KOPT-K1 (cell line): ENCODE measurements at regions not wholly inside any gene's neighbourhood (a gene's known extent, or its start where the extent isn't known, plus 50 kb on each side); places are given as distances from the start of the nearest gene placed in this dataset.

Source experiments
- H3K27ac ChIP-seq: fragments of 200-600 bp; sonication (generic); 2 replicates; pipeline ENCODE4 v1.5.1; 2016; ENCODE audit warnings: antibody characterized with exemption, mild to moderate bottlenecking, low read depth, low read length; ENCODE audit not compliant: poor library complexity, severe bottlenecking
- H3K36me3 ChIP-seq: fragments of 200-600 bp; sonication (generic); 2 replicates; pipeline ENCODE4 v1.5.1; 2017; ENCODE audit warnings: antibody characterized with exemption, mild to moderate bottlenecking, low read length, moderate library complexity; ENCODE audit not compliant: insufficient read depth
- H3K9me3 ChIP-seq: fragments of 200-600 bp; sonication (generic); 2 replicates; pipeline ENCODE4 v1.5.1; 2017; ENCODE audit warnings: antibody characterized with exemption, low read length, mild to moderate bottlenecking; ENCODE audit not compliant: insufficient read depth, poor library complexity, severe bottlenecking

- H3K9me3 ChIP-seq: no peaks in the 10 kb centered on the region
- H3K27ac ChIP-seq: no peak overlapping the region
- H3K36me3 ChIP-seq: no peaks in the 10 kb centered on the region
Measured at GRCh38 chr3:124172283-124172682, 180.4 kb upstream of the ROPN1 start.

- Histone ChIP-seq H3K9me3 (no peaks in the 10 kb centered on the region), H3K27ac (no peak overlapping the region), H3K36me3 (no peaks in the 10 kb centered on the region)
Measured at GRCh38 chr3:124172816-124173215, 180.9 kb upstream of the ROPN1 start.

GRCh38 chr3:124174476-124174875 lies 182.6 kb upstream of the ROPN1 start:
- no peaks in the 10 kb centered on the region for H3K9me3 ChIP-seq
- H3K36me3 ChIP-seq: no peaks in the 10 kb centered on the region
- no peak overlapping the region for H3K27ac ChIP-seq

DNA sequence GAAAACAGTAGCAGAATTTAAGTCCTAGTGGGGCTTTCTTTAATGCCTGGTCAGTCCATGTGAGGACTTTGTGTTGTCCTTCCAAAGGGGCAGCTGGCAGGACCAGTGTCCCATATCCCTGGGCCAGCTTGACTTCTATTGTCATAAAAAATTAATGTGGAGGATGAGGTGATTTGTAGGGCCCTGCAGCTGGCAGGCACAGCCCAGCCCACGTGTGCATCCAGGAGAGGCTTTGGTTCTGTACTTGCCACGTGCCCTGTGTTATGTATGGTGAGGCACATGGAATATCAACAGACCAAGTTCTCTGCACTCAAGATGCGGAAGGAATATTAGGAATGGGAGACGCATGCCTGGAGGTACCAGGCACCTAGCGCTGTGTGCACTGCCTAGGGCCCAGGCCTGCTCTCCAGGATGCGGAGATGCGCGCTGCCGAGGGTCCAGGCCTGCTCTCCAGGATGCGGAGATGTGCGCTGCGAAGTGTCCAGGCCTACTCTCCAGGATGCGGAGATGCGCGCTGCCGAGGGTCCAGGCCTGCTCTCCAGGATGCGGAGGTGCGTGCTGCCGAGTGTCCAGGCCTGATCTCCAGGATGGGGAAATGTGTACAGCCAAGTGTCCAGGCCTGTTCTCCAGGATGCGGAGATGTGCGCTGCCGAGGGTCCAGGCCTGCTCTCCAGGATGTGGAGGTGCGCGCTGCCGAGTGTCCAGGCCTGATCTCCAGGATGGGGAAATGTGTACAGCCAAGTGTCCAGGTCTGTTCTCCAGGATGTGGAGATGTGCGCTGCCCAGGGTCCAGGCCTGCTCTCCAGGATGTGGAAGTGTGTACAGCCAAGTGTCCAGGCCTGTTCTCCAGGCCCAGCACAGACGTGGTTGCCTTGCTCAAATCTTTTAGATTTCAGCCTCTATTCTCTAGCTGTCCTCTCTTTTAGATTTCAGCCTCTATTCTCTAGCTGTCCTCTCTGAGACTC lies 183.3 kb upstream of the ROPN1 start:
- Histone ChIP-seq H3K36me3 (no peaks in the 10 kb centered on the region), H3K9me3 (no peaks in the 10 kb centered on the region), H3K27ac (no peak overlapping the region)

- H3K9me3 ChIP-seq: no peaks in the 10 kb centered on the region
- H3K36me3 ChIP-seq: no peaks in the 10 kb centered on the region
- no peak overlapping the region for H3K27ac ChIP-seq
Measured at GRCh38 chr3:124177071-124177470, 185.1 kb upstream of the ROPN1 start.

DNA sequence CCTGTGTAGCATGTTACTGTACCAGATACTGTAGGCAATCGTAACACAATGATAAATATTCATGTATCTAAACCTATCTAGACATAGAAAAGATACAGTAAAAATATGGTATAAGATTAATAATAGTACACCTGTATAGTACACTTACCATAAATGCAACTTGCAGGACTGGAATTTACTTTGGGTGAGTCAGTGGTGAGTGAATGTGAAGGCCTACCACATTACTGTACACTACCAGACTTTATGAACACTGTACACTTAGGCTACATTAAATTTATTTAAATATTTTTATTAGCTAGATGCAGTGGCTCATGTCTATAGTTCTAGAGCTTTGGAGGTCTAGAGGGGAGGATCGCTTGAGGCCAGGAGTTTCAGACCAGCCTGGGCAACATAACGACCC lies 186.6 kb upstream of the ROPN1 start:
- H3K27ac ChIP-seq: no peak overlapping the region
- no peaks in the 10 kb centered on the region for H3K36me3 ChIP-seq
- H3K9me3 ChIP-seq: no peaks in the 10 kb centered on the region

DNA sequence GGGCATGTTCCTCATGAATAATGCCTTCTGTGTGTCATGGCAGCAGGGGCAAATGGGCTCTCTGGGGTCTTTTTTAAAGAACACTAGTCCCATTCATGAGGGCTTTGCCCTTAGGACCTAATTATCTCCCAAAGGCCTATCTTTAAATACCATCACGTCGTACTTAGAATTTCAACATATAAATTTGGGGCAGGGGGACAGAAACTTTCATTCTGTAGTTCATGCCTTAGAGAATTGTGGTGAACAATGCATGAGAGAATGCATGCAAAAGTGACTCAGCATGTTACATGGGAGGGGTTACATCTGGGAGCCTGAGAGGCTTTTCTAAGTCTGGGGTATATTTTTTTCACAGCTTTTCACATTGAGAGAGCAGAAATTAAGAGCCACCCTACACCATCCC lies 208.5 kb upstream of the ROPN1 start:
- Histone ChIP-seq H3K9me3 (no peaks in the 10 kb centered on the region), H3K36me3 (no peaks in the 10 kb centered on the region), H3K27ac (no peak overlapping the region)

- Histone ChIP-seq H3K36me3 (no peaks in the 10 kb centered on the region), H3K9me3 (no peaks in the 10 kb centered on the region), H3K27ac (no peak overlapping the region)
Measured at GRCh38 chr3:124201226-124201625, 209.3 kb upstream of the ROPN1 start.

- Histone ChIP-seq H3K27ac (no peak overlapping the region), H3K36me3 (no peaks in the 10 kb centered on the region), H3K9me3 (no peaks in the 10 kb centered on the region)
Measured at GRCh38 chr3:124201786-124202185, 209.9 kb upstream of the ROPN1 start.

- no peaks in the 10 kb centered on the region for H3K9me3 ChIP-seq
- H3K36me3 ChIP-seq: no peaks in the 10 kb centered on the region
- no peak overlapping the region for H3K27ac ChIP-seq
Measured at GRCh38 chr3:124202754-124203153, 210.8 kb upstream of the ROPN1 start.

DNA sequence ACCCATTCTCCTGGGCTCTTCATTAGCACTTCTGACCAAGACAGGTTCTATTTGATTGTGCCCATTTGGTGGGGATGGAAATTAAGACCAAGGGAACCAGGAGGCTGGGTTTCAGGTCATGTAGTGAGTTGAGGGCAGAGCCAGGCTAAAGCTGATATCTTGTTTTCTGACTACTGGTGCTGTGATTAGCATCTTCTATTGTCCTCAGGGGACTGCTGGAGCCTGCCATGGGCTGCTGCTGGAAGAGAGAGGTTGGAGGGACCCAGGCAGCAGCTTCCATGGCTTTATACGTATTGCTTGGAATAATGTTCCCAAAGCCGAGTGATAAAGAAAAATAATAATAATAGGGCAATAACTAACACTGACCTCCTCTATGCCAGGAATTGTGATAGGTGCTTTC lies 211.4 kb upstream of the ROPN1 start:
- Histone ChIP-seq H3K36me3 (no peaks in the 10 kb centered on the region), H3K27ac (no peak overlapping the region), H3K9me3 (no peaks in the 10 kb centered on the region)

DNA sequence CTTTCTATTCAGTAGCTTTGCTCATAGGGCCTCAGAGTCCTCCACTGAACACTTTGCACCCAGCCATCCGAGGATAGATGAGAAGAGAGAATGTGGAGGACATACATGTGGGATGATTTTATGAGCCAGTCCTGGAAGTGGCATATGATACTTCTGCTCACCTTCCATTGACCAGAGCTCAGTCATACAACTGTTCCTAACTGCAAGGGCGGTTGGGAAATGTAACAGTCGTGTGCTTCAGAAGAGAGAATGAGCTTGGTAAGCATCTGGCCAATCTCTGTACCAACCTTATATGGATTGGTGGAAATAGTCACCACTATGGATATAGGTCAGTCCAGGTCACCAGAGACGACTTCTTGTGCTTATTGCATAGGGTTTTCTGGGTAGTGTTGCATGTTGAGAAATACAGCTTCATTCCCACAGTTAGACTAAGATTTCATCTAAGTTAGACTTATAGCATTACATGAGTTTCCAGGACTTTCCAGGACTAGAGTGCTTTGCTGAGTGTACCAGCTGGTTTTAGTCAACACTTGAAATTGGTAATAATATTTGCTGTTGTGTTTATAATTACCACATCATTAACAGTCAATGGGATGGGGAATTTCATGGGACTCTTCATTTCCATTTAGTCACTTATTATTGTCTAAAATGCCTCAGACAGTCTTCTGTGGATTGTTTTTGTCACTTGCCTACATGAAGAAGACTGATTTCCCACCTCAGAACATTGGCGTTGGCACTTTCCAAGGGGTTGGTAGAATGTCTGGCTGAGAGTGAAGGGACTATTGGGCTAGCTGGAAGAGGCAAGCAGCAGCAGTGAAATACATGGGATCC lies 214.5 kb upstream of the ROPN1 start:
- H3K36me3 ChIP-seq: no peaks in the 10 kb centered on the region
- H3K9me3 ChIP-seq: no peaks in the 10 kb centered on the region

GRCh38 chr3:124207077-124207476 lies 215.2 kb upstream of the ROPN1 start:
- no peaks in the 10 kb centered on the region for H3K36me3 ChIP-seq
- no peak overlapping the region for H3K27ac ChIP-seq
- no peaks in the 10 kb centered on the region for H3K9me3 ChIP-seq

More for the DNA sequence above, 214.5 kb upstream of the ROPN1 start:
- H3K27ac ChIP-seq: no peak overlapping the region

GRCh38 chr3:124207873-124208485 lies 216.1 kb upstream of the ROPN1 start:
- Histone ChIP-seq H3K27ac (no peak overlapping the region), H3K36me3 (no peaks in the 10 kb centered on the region), H3K9me3 (no peaks in the 10 kb centered on the region)

- no peak overlapping the region for H3K27ac ChIP-seq
- H3K36me3 ChIP-seq: no peaks in the 10 kb centered on the region
- H3K9me3 ChIP-seq: no peaks in the 10 kb centered on the region
Measured at GRCh38 chr3:124209426-124209825, 217.5 kb upstream of the ROPN1 start.
